ENCODE measurements at regions not wholly inside any gene's neighbourhood (a gene's known extent, or its start where the extent isn't known, plus 50 kb on each side); places are given as distances from the start of the nearest gene placed in this dataset.
A peak's percentile ranks its signal among the peaks of the same experiment; 100 is the strongest.

GRCh38 chr11:69400771-69401590, 80.5 kb upstream of the LINC01488 start:
- Histone ChIP-seq H3K36me3 (ENCODE audit: control insufficient read depth in 2 of 2, extremely low read depth in 1 of 2, insufficient read depth in 1 of 2, low read length in 1 of 2) (no peaks in the 10 kb centered on the region), H3K27me3 (replicated peaks in 1 of 2; ENCODE audit: control insufficient read depth in 2 of 2, extremely low read depth in 1 of 2, insufficient read depth in 2 of 2, low read length in 1 of 2) (peaks cover 0 to 15% of the 10 kb centered on the region in 2 experiments), H3K27ac (ENCODE audit: low read length) (no peak overlapping the region), H3K4me1 (ENCODE audit: control insufficient read depth in 1 of 2, extremely low read depth in 1 of 2, insufficient read depth in 2 of 2, low read length in 2 of 2) (peaks cover 0 to 4% of the 10 kb centered on the region in 2 experiments), H3K4me3 (ENCODE audit: control insufficient read depth in 1 of 2, extremely low read depth in 1 of 2, low read length in 1 of 2) (no peak overlapping the region), H3K9me3 (no peaks in the 10 kb centered on the region)
- no peak for DNase-seq
- Mint-ChIP-seq H3K4me1 (peaks cover 0 to 8% (median 7%) of the 10 kb centered on the region in 3 donors), H3K4me3 (no peak overlapping the region), H3K27ac (peak overlapping the region in 1 of 2 donors; percentile 53), H3K36me3 (no peaks in the 10 kb centered on the region), H3K9me3 (peaks cover 7 to 10% (median 9%) of the 10 kb centered on the region in 3 donors), H3K27me3 (no peaks in the 10 kb centered on the region)
- POLR2A ChIA-PET, result no interaction called here
- WGBS (ENCODE audit: insufficient coverage), result 83% methylated on average over 21 of the region's 22 CpGs
- ATAC-seq (replicated peaks in 1 of 4), result no peak
- CTCF ChIA-PET, result no interaction called here

GRCh38 chr11:69401715-69402114, 79.7 kb upstream of the LINC01488 start:
- Mint-ChIP-seq H3K4me3 (no peak overlapping the region), H3K27ac (no peak overlapping the region), H3K27me3 (no peaks in the 10 kb centered on the region), H3K4me1 (peaks cover 0 to 8% (median 7%) of the 10 kb centered on the region in 3 donors), H3K36me3 (no peaks in the 10 kb centered on the region), H3K9me3 (peaks cover 7 to 10% (median 9%) of the 10 kb centered on the region in 3 donors)
- Histone ChIP-seq H3K9me3 (no peaks in the 10 kb centered on the region), H3K27ac (ENCODE audit: low read length) (no peak overlapping the region), H3K36me3 (ENCODE audit: control insufficient read depth in 2 of 2, extremely low read depth in 1 of 2, insufficient read depth in 1 of 2, low read length in 1 of 2) (no peaks in the 10 kb centered on the region), H3K4me3 (ENCODE audit: control insufficient read depth in 1 of 2, extremely low read depth in 1 of 2, low read length in 1 of 2) (no peak overlapping the region), H3K4me1 (ENCODE audit: control insufficient read depth in 1 of 2, extremely low read depth in 1 of 2, insufficient read depth in 2 of 2, low read length in 2 of 2) (peaks cover 0 to 4% of the 10 kb centered on the region in 2 experiments), H3K27me3 (replicated peaks in 1 of 2; ENCODE audit: control insufficient read depth in 2 of 2, extremely low read depth in 1 of 2, insufficient read depth in 2 of 2, low read length in 1 of 2) (peaks cover 0 to 10% of the 10 kb centered on the region in 2 experiments)
- CTCF ChIA-PET, result no interaction called here
- WGBS (ENCODE audit: insufficient coverage), result 40% methylated on average over 2 of the region's 5 CpGs
- POLR2A ChIA-PET, result no interaction called here
- DNase-seq, result no peak
- no peak for ATAC-seq (replicated peaks in 1 of 4)

GRCh38 chr11:69402251-69402887, 79.1 kb upstream of the LINC01488 start:
- no peaks in the 10 kb centered on the region for H3K36me3 Mint-ChIP-seq
- peaks cover 0 to 8% (median 7%) of the 10 kb centered on the region in 3 donors for H3K4me1 Mint-ChIP-seq
- no peak overlapping the region for H3K4me3 ChIP-seq (ENCODE audit: control insufficient read depth in 1 of 2, extremely low read depth in 1 of 2, low read length in 1 of 2)
- H3K9me3 ChIP-seq, result no peaks in the 10 kb centered on the region
- POLR2A ChIA-PET, result no interaction called here
- peaks cover 0 to 10% of the 10 kb centered on the region in 2 experiments for H3K27me3 ChIP-seq (replicated peaks in 1 of 2; ENCODE audit: control insufficient read depth in 2 of 2, extremely low read depth in 1 of 2, insufficient read depth in 2 of 2, low read length in 1 of 2)
- H3K4me1 ChIP-seq (ENCODE audit: control insufficient read depth in 1 of 2, extremely low read depth in 1 of 2, insufficient read depth in 2 of 2, low read length in 2 of 2), result peaks cover 0 to 4% of the 10 kb centered on the region in 2 experiments
- DNase-seq (no peak), ATAC-seq (replicated peaks in 1 of 4) (no peak)
- H3K27me3 Mint-ChIP-seq, result no peaks in the 10 kb centered on the region
- no peak overlapping the region for H3K27ac Mint-ChIP-seq
- no peaks in the 10 kb centered on the region for H3K36me3 ChIP-seq (ENCODE audit: control insufficient read depth in 2 of 2, extremely low read depth in 1 of 2, insufficient read depth in 1 of 2, low read length in 1 of 2)
- H3K27ac ChIP-seq (ENCODE audit: low read length), result no peak overlapping the region
- peaks cover 7 to 10% (median 9%) of the 10 kb centered on the region in 3 donors for H3K9me3 Mint-ChIP-seq
- H3K4me3 Mint-ChIP-seq, result no peak overlapping the region
- 17% methylated on average over 1 of the region's 4 CpGs for WGBS (ENCODE audit: insufficient coverage)
- CTCF ChIA-PET, result no interaction called here

- Mint-ChIP-seq H3K27me3 (peaks cover 0 to 3% of the 10 kb centered on the region in 2 donors), H3K9me3 (peaks cover 7 to 10% (median 9%) of the 10 kb centered on the region in 3 donors), H3K36me3 (no peaks in the 10 kb centered on the region), H3K27ac (no peak overlapping the region), H3K4me3 (no peak overlapping the region), H3K4me1 (peaks cover 0 to 8% (median 7%) of the 10 kb centered on the region in 3 donors)
- Histone ChIP-seq H3K27ac (ENCODE audit: low read length) (no peak overlapping the region), H3K27me3 (replicated peaks in 1 of 2; ENCODE audit: control insufficient read depth in 2 of 2, extremely low read depth in 1 of 2, insufficient read depth in 2 of 2, low read length in 1 of 2) (peaks cover 0 to 10% of the 10 kb centered on the region in 2 experiments), H3K4me3 (ENCODE audit: control insufficient read depth in 1 of 2, extremely low read depth in 1 of 2, low read length in 1 of 2) (no peak overlapping the region), H3K36me3 (ENCODE audit: control insufficient read depth in 2 of 2, extremely low read depth in 1 of 2, insufficient read depth in 1 of 2, low read length in 1 of 2) (no peaks in the 10 kb centered on the region), H3K9me3 (no peaks in the 10 kb centered on the region), H3K4me1 (ENCODE audit: control insufficient read depth in 1 of 2, extremely low read depth in 1 of 2, insufficient read depth in 2 of 2, low read length in 2 of 2) (peaks cover 0 to 4% of the 10 kb centered on the region in 2 experiments)
- WGBS (ENCODE audit: insufficient coverage), result 78% methylated on average over 6 of the region's 8 CpGs
- ChIA-PET CTCF (no interaction called here), POLR2A (no interaction called here)
- no peak for ATAC-seq (replicated peaks in 1 of 4)
- no peak for DNase-seq
Observed at GRCh38 chr11:69403556-69404215, 77.8 kb upstream of the LINC01488 start.

GRCh38 chr11:69406060-69406459, 75.4 kb upstream of the LINC01488 start:
- Histone ChIP-seq H3K36me3 (ENCODE audit: control insufficient read depth in 2 of 2, extremely low read depth in 1 of 2, insufficient read depth in 1 of 2, low read length in 1 of 2) (no peaks in the 10 kb centered on the region), H3K27ac (ENCODE audit: low read length) (no peak overlapping the region), H3K9me3 (no peaks in the 10 kb centered on the region), H3K4me1 (ENCODE audit: control insufficient read depth in 1 of 2, extremely low read depth in 1 of 2, insufficient read depth in 2 of 2, low read length in 2 of 2) (peaks cover 14 to 18% of the 10 kb centered on the region in 2 experiments), H3K27me3 (replicated peaks in 1 of 2; ENCODE audit: control insufficient read depth in 2 of 2, extremely low read depth in 1 of 2, insufficient read depth in 2 of 2, low read length in 1 of 2) (peaks cover 0 to 17% of the 10 kb centered on the region in 2 experiments), H3K4me3 (ENCODE audit: control insufficient read depth in 1 of 2, extremely low read depth in 1 of 2, low read length in 1 of 2) (no peak overlapping the region)
- ATAC-seq (replicated peaks in 1 of 4) (no peak), DNase-seq (no peak)
- Mint-ChIP-seq H3K36me3 (no peaks in the 10 kb centered on the region), H3K9me3 (peaks cover 7 to 9% (median 7%) of the 10 kb centered on the region in 3 donors), H3K4me3 (no peak overlapping the region), H3K27me3 (peaks cover 3 to 12% of the 10 kb centered on the region in 2 donors), H3K27ac (no peak overlapping the region), H3K4me1 (peaks cover 7 to 21% (median 19%) of the 10 kb centered on the region in 3 donors)
- CTCF ChIA-PET, result no interaction called here
- WGBS (ENCODE audit: insufficient coverage), result no CpG with 5 or more reads among the region's 3 CpGs
- POLR2A ChIA-PET, result no interaction called here

GRCh38 chr11:69409812-69410645, 71.4 kb upstream of the LINC01488 start:
- ChIA-PET POLR2A (no interaction called here), CTCF (no interaction called here)
- Histone ChIP-seq H3K9me3 (no peaks in the 10 kb centered on the region), H3K4me1 (ENCODE audit: control insufficient read depth in 1 of 2, extremely low read depth in 1 of 2, insufficient read depth in 2 of 2, low read length in 2 of 2) (peaks cover 10 to 25% of the 10 kb centered on the region in 2 experiments), H3K27ac (ENCODE audit: low read length) (no peak overlapping the region), H3K27me3 (replicated peaks in 1 of 2; ENCODE audit: control insufficient read depth in 2 of 2, extremely low read depth in 1 of 2, insufficient read depth in 2 of 2, low read length in 1 of 2) (peaks cover 0 to 18% of the 10 kb centered on the region in 2 experiments), H3K4me3 (ENCODE audit: control insufficient read depth in 1 of 2, extremely low read depth in 1 of 2, low read length in 1 of 2) (no peak overlapping the region), H3K36me3 (ENCODE audit: control insufficient read depth in 2 of 2, extremely low read depth in 1 of 2, insufficient read depth in 1 of 2, low read length in 1 of 2) (no peaks in the 10 kb centered on the region)
- Mint-ChIP-seq H3K9me3 (peaks cover 0 to 4% (median 0%) of the 10 kb centered on the region in 3 donors), H3K36me3 (no peaks in the 10 kb centered on the region), H3K27ac (no peak overlapping the region), H3K4me1 (peaks cover 11 to 18% (median 12%) of the 10 kb centered on the region in 3 donors), H3K27me3 (peaks cover 3 to 15% of the 10 kb centered on the region in 2 donors), H3K4me3 (peak overlapping the region in 1 of 3 donors; percentile 41)
- DNase-seq (peak in 2 of 35 experiments; percentile 26 to 59), ATAC-seq (replicated peaks in 1 of 4) (peak in 2 of 4 experiments; percentile 36 to 59)
- whole genome bisulfite sequencing (ENCODE audit: insufficient coverage), result 61% methylated on average over 8 of the region's 13 CpGs

All from T-cell (primary cell).